GM18868 (cell line): ENCODE measurements at regions not wholly inside any gene's neighbourhood (a gene's known extent, or its start where the extent isn't known, plus 50 kb on each side); places are given as distances from the start of the nearest gene placed in this dataset.

ENCODE experiments used
- ATAC-seq: cut with Tn5 transposase; IDR thresholded peaks from one replicate; pipeline ENCODE4 v1.9.1; 2021; ENCODE audit warnings: mild to moderate bottlenecking, moderate library complexity; ENCODE audit not compliant: unreplicated experiment

DNA sequence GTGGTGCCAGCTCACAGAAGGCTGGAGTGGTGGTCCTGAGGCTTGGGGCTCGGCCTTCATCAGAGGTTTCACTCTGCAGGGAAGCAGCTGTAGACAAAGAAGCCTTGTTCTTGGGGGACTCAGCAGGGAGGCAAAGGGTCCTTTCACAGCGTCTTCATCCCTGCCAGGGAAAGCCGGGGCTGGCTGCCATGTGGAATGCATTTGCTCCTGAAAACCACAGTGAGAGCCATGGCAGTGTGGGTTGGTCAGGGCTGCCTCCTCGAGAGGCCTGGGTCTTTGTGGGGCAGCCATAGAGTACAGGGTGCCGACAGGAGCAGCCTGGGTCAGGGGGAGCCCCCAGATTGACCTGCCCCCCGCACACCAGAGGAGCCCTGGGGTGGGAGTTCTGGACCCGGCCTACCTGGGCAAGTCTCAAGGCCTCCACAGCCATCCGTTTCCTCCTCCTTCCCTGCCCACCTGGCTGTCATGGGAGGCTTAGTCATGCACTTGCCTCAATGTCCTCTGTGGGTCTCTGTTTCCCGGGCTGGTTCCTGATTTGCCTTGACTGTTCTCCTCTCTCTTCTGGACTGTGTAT lies 144.0 kb downstream of the CDC5L start:
- no peak for ATAC-seq

DNA sequence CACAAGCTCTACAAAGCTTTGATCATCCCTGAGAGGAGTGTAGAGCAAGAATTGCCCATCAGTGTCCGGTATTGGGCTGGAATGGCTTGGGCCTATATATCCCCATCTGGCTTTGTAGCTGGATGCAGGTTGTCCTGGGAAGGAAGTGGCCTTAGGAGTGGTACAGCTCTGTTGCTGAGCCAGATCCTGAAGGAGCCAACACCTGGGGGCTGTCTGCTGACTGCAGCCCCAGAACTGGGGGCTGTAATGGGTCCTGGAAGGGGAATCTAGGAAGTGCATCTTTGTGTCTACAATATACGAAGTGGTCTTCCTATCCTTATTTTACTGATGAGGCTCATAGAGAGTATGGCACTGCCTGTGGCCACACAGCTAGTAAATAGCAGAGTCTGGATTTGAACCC lies 145.9 kb downstream of the CDC5L start:
- ATAC-seq, result no peak

DNA sequence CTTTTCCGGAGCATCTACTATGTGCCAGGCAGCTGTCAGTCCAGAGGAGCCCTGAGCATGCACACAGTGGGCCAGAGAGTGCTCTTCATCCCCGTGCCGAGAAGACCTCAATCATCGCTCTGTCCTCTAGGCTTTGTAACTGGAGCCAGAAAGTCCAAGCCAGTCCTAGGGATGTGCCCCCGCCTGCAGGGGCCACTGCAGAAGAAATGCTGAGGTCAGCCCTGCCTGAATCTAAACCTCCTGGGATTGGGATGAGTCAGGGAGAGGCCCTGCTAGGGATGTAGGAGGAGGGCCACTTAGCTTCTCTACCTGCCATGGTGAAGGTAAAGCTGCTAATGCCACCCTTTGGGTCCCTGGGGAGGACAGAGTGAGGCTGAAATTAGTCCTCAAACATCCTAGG lies 146.8 kb downstream of the CDC5L start:
- ATAC-seq, result no peak

DNA sequence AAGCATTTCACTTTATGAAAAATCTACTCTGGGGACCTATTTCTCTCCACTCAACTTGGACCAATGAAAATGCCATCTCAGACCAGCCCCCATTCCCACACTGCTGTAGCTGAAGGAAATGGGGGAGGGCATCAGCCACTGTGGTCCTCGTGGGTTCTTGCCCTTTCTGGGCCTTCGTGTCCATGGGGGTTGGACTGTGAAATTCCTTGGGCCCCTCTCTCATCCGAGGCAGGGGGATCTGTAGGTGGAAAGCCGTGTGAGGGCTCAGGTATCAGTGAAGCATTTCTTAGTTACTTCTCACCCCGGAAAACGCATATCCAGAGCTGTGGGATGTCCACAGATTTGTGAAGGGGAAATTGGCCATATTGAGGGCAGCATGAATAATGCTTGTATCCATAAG lies 147.9 kb downstream of the CDC5L start:
- no peak for ATAC-seq

DNA sequence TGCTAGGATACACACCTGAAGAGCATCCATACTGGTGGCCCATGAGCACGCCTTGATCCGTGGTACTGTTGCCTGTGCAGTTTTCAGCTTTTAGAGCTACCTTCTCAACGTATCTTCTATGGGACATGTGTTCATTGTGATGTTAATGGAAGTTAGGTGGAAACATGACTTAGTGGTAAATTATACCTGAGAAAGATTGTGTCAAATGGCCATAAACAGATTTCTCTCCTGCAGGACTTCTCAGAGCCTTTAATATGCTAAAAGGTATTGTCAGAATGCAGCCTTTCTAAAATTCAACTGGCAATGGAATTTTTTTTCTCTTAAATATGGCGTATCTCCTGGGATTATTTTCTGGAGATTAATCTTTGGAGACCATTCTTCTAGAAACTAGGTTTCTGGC lies 148.5 kb downstream of the CDC5L start:
- no peak for ATAC-seq

DNA sequence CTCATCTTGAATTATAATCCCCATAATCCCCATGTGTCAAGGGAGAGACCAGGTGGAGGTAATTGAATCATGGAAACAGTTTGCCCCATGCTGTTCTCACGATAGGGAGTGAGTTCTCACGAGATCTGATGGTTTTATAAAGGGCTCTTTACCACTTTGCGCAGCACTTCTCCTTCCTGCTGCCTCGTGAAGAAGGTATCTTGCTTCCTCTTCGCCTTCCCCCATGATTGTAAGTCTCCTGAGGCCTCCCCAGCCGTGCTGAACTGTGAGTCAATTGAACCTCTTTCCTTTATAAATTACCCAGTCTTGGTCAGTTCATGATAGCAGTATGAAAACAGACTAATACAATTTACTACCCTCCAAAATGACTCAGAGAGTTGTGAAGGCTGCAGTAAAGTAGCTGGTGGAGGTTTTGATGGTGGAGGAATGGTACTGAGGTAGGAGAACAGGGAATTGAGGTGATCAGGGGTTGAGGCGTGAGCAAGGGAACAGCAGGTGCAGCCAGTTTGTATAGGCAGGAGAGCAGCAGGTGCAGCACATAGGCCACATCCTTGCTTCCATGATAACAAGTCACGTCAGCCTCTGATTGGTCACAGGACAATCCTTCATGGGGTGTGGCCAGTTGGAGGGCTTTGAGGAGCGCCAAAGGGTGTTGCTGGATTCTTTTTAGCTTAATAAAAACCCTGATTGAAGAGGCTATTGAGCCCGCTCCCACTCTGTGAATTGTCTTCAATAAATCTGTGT lies 150.0 kb downstream of the CDC5L start:
- ATAC-seq, result no peak

DNA sequence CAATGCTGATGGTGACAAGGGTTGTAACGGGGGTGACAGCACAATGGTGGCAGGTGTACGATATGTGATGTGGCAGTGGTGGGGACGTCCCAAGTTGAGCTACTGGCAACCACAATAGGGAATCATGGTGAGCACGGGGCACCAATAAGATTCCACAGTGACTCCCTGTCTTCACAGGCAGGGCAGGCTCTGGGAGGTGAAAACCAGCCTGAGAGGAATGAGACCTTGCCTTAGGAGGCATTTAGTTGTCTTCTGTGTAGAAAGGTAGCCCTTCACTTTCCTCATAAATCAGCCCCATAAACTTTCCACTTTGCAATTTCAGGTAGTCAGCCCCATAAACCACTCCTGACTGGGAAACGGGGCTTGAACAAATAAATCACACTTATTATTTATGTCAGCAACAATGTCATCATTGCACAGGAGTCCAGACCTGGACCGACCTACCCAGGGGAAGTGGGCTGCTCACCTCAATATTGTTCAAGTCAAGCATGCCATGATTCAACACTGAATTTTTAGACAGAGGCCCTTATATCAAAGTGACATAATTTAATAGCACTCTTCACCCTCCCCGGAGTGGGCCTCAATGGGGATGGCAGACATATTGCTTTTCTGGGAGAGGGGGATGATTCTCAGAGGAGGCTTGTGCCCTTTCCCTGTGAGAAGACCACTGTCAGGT lies 150.8 kb downstream of the CDC5L start:
- ATAC-seq, result no peak

DNA sequence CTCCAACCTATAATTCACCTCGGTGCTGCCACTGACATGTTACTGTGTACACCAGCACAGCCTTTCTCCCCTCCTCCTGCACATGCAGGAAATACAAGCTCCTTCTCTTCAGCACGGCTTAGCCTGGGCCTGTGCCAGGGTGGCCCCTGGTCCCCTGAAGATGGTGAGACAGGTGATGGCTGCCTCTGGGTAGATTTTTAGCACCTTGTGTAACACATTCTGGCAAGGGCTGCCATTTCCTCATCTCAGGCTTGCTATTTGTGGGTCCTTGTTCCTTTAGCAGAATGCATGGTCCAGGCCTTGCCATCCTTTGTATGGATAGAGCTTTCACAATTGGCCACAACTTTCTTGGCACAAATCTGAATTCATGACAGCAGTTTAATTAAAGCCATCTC lies 151.3 kb downstream of the CDC5L start:
- ATAC-seq, result no peak

DNA sequence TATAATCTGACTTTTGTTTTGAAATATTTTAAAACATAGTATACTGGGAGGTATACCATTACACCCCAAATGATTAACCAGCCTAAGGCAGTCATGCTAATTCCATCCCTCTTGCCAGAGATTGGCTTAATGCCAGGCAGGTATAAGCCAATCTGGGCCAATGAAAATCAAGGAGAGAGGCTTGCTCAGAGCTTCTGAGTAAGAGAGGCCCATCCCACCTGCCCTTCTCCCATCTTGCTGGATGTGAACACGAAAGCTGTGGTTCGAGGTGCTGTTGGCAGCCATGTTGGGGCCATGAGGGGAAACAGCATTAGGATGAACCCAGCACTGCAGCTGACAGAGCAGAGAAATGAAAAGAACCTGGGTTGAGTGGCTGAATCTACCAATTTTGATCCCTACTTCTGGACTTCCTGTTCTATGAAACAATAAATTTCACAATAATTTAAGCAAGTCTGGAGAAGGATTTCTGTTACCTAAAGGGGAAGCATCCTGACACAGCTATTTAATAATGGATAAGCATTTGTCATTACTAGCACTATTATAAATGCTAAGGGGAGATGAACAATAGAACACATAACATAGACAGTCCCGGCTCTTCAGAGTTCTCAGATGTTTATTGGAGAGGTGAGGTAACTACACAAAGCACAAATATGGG lies 152.3 kb downstream of the CDC5L start:
- ATAC-seq, result no peak

DNA sequence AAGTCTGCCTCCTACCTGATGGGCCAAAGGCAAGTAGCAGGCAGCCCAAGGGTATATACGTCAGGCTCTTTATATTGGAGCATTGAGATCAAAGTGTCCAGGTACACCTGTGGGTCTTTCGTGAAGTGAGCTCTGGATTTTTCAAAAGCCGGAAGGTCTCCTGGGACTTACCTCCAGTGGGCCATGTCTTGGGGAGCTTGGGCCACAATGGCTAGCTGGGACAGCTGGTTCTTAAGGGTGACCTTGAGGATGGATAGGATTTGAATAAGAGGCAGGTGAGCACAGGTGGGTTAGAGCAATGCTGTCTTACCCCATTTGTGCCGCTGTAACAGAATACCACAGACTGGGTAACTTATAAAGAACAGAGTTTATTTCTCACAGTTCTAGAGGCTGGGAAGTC lies 153.4 kb downstream of the CDC5L start:
- no peak for ATAC-seq

DNA sequence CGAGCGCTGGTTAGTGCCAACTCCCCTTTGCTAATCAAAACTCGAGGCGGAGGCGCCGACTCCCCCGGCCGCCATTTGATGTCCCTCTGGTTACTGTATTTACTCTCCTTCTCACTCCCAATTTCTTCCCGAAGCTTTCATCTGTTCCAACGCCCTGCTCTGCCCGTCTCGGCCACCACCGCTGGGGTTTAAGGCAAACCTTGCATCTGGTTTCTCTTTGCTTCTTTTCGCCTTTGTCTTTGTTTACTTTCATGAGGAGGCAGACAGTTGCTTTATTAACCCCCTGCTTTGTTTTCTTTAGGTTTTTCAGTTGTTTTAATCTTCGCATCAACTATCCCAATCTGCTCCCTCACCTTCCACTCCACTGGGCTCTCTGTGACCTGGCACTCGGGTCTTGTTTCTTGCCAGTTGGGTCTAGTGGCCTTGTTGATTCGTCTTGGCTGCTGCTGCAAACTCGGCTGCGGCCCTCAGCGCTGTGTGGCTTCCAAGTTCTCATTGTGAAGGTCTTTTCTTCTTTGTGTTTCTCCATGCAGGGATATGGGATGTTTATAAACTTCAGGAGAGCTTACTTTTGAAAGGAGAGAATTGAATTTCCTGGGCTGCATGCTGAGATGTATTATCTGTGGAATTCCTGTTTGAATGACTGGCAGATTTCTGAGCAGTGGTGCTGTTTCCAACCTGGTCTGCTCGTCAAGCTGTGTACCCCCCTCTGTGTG lies 155.1 kb downstream of the CDC5L start:
- ATAC-seq, result no peak

DNA sequence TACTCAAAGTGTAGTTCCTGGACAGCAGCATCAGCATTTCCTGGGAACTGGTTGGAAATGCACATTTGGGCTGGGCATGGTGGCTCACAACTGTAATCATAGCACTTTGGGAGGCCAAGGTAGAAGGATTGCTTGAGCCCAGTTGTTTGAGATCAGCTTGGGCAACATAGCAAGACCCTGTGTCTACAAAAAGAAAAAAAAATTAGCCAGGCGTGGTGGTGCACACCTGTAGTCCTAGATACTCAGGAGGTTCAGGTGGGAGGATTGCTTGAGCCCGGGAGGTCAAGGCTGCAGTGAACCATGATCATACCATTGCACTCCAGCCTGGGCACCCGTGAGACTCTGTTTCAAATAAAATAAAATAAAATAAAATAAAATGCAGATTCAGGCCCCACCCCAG lies 156.2 kb downstream of the CDC5L start:
- no peak for ATAC-seq

DNA sequence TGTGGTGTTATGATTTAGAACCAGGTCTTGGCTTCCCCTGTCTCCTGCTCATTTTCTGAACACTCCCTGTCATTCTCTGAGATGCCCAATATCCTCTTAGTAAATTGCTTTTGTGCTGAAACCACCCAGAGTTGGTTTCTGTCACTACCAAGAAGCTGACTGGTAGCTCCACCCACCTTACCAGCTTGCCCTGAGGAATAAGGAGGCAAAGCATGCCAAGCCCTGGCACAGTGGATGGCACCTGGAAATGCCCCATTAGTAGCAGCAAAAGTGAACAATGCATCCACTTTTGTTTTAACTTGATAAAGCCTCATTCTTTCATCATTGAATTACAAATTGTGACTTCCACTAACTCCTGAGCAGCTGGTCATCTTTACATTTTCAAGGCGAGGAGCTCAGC lies 157.7 kb downstream of the CDC5L start:
- no peak for ATAC-seq

DNA sequence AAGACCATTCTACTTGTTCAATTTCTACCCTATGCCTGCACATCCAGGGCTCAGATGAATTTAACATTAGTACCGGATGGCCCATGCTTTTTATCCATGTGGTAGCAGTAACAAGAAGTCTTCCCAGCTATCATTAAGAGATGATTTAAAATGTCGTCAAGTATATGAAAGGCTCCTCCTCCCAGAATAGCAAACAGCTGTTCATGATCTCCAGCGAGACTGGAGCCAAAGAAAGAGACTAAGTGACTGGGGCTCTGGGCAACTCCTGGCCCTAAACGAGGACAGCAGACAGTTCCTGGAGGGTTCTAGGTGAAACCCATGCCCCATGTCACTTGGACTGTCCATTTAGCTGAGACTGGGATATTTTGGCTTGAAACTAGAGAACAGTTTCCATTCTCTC lies 160.8 kb downstream of the CDC5L start:
- no peak for ATAC-seq

DNA sequence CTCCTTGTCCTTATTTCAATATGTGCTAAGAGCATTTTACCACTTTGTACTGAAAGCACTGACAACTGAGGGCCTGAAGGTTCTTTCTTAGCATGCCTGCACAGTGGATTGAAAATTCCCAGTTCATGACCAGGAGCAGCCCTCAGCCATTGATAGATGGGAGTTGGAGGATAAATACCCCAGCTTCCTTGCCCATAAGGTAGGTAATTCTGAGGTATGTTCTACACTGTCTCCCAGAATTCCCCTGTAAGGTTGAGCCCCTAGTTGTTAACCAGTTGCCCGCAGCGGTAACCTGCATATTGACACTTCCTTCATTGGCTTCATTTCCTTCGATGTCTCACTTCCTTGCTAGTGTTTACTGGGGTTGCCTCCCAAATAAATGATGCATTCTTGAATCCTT lies 162.0 kb downstream of the CDC5L start:
- no peak for ATAC-seq

DNA sequence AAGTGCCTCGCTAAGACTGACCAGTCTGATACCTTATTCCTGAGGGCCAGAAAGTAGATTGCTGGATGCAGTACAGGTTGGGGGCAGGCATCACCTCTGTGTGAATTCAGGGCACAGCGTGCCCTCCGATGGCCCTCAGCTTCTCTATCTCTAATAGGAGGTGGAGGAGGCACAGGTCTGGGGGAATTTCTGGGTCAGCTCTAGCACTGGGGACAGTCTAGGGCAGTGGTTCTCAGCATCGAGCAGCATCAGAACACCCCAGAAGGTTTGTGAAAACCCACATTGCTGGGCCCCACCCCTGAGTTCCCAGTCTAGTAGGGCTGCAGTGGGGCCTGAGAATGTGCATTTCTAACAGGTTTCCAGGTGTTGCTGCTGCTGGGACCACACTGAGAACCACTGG lies 166.7 kb downstream of the CDC5L start:
- ATAC-seq, result no peak

DNA sequence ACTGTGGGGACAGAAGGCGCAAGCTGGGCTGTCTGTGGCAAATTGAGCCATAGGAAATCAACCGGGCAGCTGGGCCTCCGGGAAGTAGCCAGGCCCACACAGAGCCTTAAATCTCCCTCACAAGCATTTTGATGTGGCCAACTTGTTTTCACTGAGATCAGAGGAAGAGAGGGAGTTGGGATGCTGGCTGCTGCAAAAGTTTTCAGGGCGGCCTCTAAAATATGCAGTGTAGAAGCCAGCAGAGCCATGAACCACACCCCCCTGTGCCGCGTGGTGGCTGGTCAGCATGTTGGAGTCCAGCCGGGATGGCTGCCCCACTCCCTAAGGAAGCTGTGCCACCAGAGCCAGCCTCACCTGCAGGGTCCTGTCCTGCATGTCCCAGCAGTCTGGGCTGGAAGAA lies 167.4 kb downstream of the CDC5L start:
- no peak for ATAC-seq

DNA sequence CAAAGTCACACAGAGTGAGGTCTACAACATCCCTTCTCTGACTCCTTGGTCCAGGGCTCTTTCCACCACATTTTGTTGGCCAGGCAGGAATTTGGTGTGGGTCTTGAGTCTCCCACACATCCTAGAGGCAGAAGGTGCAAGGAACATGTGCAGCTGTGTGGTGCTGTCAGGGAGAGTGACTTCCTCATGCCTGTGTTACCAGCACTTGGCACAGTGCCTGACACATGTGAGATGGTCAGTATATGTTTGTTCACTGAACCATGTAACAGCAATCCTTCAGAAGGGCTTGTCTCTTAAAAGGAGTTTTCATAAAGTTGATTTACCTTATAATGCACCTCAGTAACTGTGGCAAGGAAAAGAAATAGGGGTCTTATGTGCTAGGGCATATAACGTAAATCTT lies 168.5 kb downstream of the CDC5L start:
- no peak for ATAC-seq

DNA sequence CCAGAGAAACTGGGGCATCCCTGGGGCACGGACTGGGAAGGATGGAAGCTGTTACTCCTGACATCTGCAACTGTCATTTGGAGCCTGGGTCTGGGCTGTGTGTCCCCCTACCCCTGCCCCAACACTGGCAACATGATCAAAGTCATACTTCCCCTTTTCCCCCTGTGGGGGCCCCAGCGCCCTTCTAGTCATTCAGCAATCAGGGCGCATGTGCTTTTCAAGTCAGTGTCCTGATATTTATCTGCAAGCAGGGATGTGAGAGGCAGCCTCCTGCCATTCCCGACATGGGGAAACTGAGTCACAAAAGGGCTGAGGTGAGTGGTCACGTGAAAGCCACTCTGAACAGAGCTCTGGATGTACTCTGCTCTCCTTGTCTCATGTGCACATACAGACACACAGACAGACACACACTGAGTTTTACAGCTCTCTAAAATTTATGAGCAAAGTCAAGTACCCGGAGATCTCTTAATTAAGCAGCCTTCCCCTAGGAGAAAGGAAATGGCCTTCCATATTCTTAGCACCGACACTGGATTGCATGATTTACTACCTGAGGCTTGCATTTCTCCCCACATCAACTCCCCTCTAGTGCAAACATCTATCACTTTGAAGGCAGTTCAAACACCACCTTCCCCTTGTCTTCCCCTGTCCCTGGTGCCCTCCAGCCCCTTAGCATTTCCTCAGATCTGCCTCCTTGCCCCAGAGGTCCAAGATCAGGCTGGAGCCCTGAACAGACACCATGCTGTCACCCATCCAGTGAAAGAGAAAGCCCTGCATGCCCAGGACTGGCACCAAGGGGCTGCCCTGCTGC lies 170.7 kb downstream of the CDC5L start:
- no peak for ATAC-seq

DNA sequence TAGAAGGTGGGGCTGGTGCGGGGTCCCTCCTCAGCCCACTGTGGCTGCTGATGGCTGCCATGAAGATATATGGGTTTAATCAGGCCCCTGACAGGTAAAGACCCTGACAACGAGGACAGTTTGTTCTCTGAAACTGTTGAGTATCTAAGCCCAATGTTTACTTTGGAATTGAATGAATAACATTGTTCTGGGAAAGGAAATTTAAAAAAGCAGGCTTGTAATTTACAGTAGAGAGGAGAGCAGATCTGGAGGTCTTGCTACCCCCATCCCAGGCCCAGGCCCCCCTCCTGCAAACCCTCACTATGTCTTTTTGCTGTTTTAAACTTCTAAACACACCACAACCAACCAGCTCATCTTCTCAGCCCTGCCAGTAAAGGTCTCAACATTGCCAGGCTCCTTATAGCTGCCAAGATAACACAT lies 171.3 kb downstream of the CDC5L start:
- no peak for ATAC-seq
